ENCODE measurements at regions not wholly inside any gene's neighbourhood (a gene's known extent, or its start where the extent isn't known, plus 50 kb on each side); places are given as distances from the start of the nearest gene placed in this dataset.

DNA sequence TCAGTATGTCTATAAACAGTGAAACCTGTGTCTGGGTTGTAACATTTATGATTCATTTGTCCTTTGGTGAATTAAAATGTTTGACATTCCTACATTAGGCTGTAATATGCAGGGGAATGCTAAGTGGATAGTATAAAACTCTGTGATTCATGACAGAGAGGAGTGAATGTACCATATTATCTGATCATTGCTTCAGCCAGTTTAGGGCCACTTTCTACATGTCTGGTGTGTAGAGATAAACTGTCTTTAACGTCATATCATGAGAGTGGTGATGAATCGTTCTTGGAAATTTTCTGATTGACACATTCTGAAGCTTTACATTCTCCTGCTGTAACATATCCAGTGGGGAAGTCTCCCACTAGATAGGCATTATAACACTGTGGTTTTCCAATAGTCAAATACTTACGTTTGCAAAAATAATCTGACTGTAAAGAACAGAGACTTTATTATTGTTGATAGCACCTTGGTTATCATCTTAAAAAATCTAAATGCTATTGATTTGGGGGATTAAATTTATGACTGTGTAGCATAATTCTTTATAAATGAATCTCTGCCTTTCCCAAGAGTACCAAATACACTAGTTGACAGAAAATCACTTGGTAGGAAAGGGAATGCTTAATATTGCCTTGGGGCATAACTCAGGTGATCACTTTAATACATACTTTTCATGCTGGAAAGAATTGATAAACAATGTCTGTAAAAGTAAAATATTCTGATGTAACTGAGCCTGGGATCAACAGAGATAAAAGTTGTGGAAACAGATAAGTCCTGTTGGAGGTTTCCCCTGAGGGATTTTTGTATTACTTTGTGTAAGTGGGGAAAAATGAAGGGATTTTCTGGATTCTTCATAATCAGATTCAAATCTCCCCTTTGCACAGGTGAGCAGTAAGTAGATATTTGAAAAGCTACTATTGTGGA lies 427.9 kb downstream of the JRKL start:
- Mint-ChIP-seq H3K4me1 (peaks cover 6% of the 10 kb centered on the region; the same call in 2 of the 3 replicates), H3K27ac (no peak overlapping the region; the same call in 1 of the 2 replicates), H3K9me3 (no peaks in the 10 kb centered on the region; the same call in 2 of the 3 replicates), H3K4me3 (no peak overlapping the region), H3K36me3 (ENCODE audit: low read depth) (no peaks in the 10 kb centered on the region), H3K27me3 (ENCODE audit: insufficient read depth, low read depth, poor library complexity) (peaks cover 2% of the 10 kb centered on the region)
- TF ChIP-seq, protein P1, sequence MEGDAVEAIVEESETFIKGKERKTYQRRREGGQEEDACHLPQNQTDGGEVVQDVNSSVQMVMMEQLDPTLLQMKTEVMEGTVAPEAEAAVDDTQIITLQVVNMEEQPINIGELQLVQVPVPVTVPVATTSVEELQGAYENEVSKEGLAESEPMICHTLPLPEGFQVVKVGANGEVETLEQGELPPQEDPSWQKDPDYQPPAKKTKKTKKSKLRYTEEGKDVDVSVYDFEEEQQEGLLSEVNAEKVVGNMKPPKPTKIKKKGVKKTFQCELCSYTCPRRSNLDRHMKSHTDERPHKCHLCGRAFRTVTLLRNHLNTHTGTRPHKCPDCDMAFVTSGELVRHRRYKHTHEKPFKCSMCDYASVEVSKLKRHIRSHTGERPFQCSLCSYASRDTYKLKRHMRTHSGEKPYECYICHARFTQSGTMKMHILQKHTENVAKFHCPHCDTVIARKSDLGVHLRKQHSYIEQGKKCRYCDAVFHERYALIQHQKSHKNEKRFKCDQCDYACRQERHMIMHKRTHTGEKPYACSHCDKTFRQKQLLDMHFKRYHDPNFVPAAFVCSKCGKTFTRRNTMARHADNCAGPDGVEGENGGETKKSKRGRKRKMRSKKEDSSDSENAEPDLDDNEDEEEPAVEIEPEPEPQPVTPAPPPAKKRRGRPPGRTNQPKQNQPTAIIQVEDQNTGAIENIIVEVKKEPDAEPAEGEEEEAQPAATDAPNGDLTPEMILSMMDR (conservative IDR thresholded peaks at IDR 0.05; ENCODE audit: low read depth in 2 of 2), result no peak
- TF ChIP-seq, protein P2, sequence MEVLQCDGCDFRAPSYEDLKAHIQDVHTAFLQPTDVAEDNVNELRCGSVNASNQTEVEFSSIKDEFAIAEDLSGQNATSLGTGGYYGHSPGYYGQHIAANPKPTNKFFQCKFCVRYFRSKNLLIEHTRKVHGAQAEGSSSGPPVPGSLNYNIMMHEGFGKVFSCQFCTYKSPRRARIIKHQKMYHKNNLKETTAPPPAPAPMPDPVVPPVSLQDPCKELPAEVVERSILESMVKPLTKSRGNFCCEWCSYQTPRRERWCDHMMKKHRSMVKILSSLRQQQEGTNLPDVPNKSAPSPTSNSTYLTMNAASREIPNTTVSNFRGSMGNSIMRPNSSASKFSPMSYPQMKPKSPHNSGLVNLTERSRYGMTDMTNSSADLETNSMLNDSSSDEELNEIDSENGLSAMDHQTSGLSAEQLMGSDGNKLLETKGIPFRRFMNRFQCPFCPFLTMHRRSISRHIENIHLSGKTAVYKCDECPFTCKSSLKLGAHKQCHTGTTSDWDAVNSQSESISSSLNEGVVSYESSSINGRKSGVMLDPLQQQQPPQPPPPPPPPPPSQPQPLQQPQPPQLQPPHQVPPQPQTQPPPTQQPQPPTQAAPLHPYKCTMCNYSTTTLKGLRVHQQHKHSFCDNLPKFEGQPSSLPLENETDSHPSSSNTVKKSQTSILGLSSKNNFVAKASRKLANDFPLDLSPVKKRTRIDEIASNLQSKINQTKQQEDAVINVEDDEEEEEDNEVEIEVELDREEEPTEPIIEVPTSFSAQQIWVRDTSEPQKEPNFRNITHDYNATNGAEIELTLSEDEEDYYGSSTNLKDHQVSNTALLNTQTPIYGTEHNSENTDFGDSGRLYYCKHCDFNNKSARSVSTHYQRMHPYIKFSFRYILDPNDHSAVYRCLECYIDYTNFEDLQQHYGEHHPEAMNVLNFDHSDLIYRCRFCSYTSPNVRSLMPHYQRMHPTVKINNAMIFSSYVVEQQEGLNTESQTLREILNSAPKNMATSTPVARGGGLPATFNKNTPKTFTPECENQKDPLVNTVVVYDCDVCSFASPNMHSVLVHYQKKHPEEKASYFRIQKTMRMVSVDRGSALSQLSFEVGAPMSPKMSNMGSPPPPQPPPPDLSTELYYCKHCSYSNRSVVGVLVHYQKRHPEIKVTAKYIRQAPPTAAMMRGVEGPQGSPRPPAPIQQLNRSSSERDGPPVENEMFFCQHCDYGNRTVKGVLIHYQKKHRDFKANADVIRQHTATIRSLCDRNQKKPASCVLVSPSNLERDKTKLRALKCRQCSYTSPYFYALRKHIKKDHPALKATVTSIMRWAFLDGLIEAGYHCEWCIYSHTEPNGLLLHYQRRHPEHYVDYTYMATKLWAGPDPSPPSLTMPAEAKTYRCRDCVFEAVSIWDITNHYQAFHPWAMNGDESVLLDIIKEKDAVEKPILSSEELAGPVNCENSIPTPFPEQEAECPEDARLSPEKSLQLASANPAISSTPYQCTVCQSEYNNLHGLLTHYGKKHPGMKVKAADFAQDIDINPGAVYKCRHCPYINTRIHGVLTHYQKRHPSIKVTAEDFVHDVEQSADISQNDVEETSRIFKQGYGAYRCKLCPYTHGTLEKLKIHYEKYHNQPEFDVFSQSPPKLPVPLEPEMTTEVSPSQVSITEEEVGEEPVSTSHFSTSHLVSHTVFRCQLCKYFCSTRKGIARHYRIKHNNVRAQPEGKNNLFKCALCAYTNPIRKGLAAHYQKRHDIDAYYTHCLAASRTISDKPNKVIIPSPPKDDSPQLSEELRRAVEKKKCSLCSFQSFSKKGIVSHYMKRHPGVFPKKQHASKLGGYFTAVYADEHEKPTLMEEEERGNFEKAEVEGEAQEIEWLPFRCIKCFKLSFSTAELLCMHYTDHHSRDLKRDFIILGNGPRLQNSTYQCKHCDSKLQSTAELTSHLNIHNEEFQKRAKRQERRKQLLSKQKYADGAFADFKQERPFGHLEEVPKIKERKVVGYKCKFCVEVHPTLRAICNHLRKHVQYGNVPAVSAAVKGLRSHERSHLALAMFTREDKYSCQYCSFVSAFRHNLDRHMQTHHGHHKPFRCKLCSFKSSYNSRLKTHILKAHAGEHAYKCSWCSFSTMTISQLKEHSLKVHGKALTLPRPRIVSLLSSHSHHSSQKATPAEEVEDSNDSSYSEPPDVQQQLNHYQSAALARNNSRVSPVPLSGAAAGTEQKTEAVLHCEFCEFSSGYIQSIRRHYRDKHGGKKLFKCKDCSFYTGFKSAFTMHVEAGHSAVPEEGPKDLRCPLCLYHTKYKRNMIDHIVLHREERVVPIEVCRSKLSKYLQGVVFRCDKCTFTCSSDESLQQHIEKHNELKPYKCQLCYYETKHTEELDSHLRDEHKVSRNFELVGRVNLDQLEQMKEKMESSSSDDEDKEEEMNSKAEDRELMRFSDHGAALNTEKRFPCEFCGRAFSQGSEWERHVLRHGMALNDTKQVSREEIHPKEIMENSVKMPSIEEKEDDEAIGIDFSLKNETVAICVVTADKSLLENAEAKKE (CRISPR knock-in tag; IDR thresholded peaks at IDR 0.05), result no peak
- no peak for TF ChIP-seq EZH2 (IDR thresholded peaks at IDR 0.05; ENCODE audit: low read depth, unreplicated experiment)
- no peak for TF ChIP-seq ZNF331 (CRISPR knock-in tag; IDR thresholded peaks at IDR 0.05; ENCODE audit: low read depth)
- TF ChIP-seq EZH2phosphoT487 (IDR thresholded peaks at IDR 0.05; ENCODE audit: unreplicated experiment), result no peak
- TF ChIP-seq, protein P3, sequence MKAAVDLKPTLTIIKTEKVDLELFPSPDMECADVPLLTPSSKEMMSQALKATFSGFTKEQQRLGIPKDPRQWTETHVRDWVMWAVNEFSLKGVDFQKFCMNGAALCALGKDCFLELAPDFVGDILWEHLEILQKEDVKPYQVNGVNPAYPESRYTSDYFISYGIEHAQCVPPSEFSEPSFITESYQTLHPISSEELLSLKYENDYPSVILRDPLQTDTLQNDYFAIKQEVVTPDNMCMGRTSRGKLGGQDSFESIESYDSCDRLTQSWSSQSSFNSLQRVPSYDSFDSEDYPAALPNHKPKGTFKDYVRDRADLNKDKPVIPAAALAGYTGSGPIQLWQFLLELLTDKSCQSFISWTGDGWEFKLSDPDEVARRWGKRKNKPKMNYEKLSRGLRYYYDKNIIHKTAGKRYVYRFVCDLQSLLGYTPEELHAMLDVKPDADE (IDR thresholded peaks at IDR 0.05), result no peak
- TF ChIP-seq, protein P4, sequence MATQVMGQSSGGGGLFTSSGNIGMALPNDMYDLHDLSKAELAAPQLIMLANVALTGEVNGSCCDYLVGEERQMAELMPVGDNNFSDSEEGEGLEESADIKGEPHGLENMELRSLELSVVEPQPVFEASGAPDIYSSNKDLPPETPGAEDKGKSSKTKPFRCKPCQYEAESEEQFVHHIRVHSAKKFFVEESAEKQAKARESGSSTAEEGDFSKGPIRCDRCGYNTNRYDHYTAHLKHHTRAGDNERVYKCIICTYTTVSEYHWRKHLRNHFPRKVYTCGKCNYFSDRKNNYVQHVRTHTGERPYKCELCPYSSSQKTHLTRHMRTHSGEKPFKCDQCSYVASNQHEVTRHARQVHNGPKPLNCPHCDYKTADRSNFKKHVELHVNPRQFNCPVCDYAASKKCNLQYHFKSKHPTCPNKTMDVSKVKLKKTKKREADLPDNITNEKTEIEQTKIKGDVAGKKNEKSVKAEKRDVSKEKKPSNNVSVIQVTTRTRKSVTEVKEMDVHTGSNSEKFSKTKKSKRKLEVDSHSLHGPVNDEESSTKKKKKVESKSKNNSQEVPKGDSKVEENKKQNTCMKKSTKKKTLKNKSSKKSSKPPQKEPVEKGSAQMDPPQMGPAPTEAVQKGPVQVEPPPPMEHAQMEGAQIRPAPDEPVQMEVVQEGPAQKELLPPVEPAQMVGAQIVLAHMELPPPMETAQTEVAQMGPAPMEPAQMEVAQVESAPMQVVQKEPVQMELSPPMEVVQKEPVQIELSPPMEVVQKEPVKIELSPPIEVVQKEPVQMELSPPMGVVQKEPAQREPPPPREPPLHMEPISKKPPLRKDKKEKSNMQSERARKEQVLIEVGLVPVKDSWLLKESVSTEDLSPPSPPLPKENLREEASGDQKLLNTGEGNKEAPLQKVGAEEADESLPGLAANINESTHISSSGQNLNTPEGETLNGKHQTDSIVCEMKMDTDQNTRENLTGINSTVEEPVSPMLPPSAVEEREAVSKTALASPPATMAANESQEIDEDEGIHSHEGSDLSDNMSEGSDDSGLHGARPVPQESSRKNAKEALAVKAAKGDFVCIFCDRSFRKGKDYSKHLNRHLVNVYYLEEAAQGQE (IDR thresholded peaks at IDR 0.05; ENCODE audit: unreplicated experiment), result no peak
- TF ChIP-seq JUNB (IDR thresholded peaks at IDR 0.05; ENCODE audit: unreplicated experiment), result no peak
- no peak for TF ChIP-seq STAT1 (IDR thresholded peaks at IDR 0.05; ENCODE audit: unreplicated experiment)
- no peak for TF ChIP-seq POLR2AphosphoS5 (IDR thresholded peaks at IDR 0.05; ENCODE audit: low read depth)
- TF ChIP-seq NANOG (IDR thresholded peaks at IDR 0.05; ENCODE audit: borderline replicate concordance), result no peak
- TF ChIP-seq ZNF114 (CRISPR knock-in tag; IDR thresholded peaks at IDR 0.05), result no peak
- TF ChIP-seq CREB1 (CRISPR knock-in tag; IDR thresholded peaks at IDR 0.05; ENCODE audit: low read depth), result no peak
- no peaks in the 10 kb centered on the region for H3K27me3 ChIP-seq (ENCODE audit: insufficient read depth)
- no peaks in the 10 kb centered on the region for H3K79me2 ChIP-seq (replicated peaks; ENCODE audit: insufficient read depth)
- ATAC-seq (no peak), DNase-seq (ENCODE audit: low spot score) (no peak)
- no peaks in the 10 kb centered on the region for H4K20me1 ChIP-seq (replicated peaks; ENCODE audit: insufficient read depth)
- H3K9me2 ChIP-seq (ENCODE audit: insufficient read depth), result 0 out of 2 replicates have a peak, but pooled peaks cover 3% of the 10 kb centered on the region
- H3F3A ChIP-seq (replicated peaks; ENCODE audit: low read depth), result no peaks in the 10 kb centered on the region
- H3K36me3 ChIP-seq (ENCODE audit: insufficient read depth), result no peaks in the 10 kb centered on the region
- H3K4me2 ChIP-seq, result no peak overlapping the region
- H2AFZ ChIP-seq, result no peak overlapping the region
- H3K27ac ChIP-seq (ENCODE audit: low read depth), result no peak overlapping the region
- H3K4me1 ChIP-seq (ENCODE audit: insufficient read depth), result no peaks in the 10 kb centered on the region
- no peak overlapping the region for H3K4me3 ChIP-seq

Measured in GM23338 (cell line).